HK-2 (cell line): ENCODE measurements at regions not wholly inside any gene's neighbourhood (a gene's known extent, or its start where the extent isn't known, plus 50 kb on each side); places are given as distances from the start of the nearest gene placed in this dataset.
A peak's percentile ranks its signal among the peaks of the same experiment; 100 is the strongest.
"Not testable (repeated sequence)": the region's sequence is repeated elsewhere in the genome, so short reads cannot be mapped to it uniquely, and the experiment has no call there.

Experiments used
- DNase-seq: peaks from one replicate; pipeline ENCODE4 v3.0.0-alpha.2; 2018; ENCODE audit not compliant: unreplicated experiment

GRCh38 chr1:146715054-146715453, 223.1 kb upstream of the NBPF12 start:
- not testable (repeated sequence) for DNase-seq

DNA sequence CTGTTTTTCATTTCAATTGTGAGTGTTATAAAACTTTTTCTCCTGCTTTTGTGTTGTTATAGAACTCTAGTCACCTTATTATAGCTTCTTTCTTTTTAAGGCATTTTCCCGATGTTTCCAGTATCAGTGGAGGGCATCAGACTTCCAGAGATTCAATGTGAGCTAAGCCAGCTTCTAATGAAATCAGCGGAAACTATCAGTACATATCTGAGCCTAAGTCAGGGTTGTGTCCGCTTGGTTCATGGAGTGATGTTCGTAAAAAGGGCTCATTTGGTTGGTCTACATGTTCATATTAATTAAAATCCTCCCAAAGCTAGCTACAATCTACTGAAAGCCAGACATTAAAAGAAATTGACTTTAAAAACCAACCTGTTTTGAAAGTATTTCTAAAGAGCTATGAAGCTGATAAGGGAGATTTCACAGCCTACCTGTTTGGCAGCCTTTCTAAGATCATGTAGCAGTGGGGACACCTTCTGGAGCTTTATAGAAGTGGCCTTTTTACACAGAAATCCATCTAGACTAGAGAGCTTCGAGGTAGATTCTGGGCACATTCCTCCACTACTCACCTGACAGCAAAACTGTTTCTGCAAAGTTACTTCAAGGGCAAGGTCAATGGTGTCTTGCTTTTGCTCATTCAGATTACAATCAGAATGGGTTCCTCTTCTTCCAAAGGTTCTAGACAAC, 227.1 kb upstream of the NBPF12 start:
- DNase-seq: not testable (repeated sequence)

- DNase-seq: not testable (repeated sequence)
These were observed 228.8 kb upstream of the NBPF12 start for GRCh38 chr1:146709302-146709701.

DNA sequence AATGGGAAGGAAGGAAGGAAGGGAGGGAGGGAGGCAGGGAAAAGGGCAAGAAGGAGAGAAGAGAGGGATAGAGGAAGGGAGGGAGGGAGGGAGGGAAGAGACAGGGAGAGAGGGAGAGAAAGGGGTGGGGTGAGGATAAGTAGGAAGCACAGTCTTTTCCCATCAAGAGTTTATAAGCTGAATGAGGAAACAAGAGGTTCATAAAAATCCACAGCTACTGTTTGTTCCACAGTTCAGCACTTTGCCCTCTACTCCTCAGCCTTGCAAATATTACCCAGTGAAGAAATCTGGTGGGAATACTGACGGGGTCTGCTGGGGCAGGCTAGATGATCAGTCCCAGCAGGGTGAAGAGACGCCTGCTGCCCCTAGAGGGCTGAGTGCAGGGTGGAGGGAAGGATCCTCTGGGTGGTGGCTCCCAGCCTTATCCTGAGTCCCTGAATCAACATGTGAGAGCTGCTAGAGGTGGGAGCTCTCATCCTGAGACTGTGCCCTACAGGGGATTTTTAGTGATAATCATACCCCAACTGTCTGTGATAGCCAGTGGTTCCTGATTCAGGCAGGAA, 233.9 kb upstream of the NBPF12 start:
- not testable (repeated sequence) for DNase-seq

- DNase-seq: peak; percentile 59
These were observed 236.8 kb upstream of the NBPF12 start for GRCh38 chr1:146701320-146701719.

DNA sequence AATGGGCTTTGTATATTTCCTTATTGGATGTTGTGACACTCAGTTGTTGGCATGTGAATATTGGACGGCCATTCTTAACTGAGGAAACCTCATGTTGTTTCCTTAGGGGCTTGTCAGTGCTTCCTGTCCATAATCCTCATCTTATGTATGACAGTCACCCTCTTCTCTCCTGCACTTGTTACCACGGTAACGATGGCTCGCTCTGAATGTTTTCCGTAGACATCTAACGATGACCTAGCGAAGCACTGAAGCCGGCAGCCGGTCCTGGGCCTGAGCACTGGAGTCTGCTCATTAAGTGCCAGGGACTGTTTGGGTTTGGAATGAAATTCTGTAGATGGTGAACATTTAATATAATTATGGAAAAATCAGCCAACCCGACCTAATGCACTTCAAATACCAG, 242.7 kb upstream of the NBPF12 start:
- not testable (repeated sequence) for DNase-seq

DNA sequence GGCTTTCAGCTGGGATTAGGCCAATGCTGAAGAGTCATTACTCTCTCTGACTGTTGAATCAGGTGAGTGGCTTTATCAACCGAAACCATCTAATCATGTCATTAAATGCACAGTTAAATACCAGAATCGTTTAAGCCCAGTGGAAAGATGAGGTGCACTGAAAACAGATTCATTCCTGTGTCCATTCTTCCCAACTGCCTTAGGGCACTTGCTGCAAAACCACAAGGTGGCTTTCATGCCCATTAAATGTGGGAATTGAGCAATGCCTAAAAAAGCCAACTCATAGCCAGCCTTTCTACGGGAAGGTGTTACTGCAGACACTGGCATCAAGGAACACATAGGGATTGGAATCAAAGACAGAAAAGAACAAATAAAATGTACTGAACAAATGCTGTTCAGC, 246.3 kb upstream of the NBPF12 start:
- DNase-seq: not testable (repeated sequence)

GRCh38 chr1:146688893-146689292, 249.2 kb upstream of the NBPF12 start:
- DNase-seq: not testable (repeated sequence)

- not testable (repeated sequence) for DNase-seq
These were observed 251.3 kb upstream of the NBPF12 start for GRCh38 chr1:146686777-146687366.

DNA sequence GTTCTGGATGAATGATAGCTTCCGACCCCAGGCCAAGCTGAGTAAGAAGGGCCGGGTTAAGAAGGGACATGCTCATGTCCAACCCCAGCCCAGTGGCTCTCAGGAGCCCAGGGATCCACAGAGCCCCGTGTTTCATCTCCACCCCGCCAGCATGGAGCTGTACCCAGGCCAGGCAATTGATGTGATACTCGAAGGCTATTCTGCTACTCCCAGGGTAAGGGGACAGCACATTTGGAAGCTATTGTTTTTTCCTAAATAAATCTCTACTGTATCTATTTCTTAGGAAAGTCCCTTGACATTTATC, 255.0 kb upstream of the NBPF12 start:
- not testable (repeated sequence) for DNase-seq

GRCh38 chr1:146682227-146683125, 255.6 kb upstream of the NBPF12 start:
- not testable (repeated sequence) for DNase-seq

GRCh38 chr1:146673729-146674299, 264.3 kb upstream of the NBPF12 start:
- not testable (repeated sequence) for DNase-seq

DNA sequence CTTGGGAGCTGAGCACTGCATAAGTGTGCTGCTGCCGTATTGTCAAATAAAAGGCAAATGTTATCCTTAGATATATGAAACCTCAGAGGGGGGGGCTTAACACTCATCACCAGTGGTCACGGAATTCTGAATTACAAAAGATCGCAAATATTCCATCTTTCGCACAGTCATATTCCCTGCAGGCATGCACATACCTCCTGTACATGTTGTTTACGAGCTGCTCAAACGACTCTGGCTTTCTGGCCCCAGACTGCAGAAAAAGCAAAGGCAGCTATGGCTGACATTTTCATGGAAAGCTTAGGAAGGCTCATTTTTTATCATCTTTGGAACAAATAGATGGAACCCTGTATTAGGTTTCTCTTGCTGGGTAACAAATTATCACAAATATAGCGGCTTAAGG, 265.5 kb upstream of the NBPF12 start:
- not testable (repeated sequence) for DNase-seq

DNA sequence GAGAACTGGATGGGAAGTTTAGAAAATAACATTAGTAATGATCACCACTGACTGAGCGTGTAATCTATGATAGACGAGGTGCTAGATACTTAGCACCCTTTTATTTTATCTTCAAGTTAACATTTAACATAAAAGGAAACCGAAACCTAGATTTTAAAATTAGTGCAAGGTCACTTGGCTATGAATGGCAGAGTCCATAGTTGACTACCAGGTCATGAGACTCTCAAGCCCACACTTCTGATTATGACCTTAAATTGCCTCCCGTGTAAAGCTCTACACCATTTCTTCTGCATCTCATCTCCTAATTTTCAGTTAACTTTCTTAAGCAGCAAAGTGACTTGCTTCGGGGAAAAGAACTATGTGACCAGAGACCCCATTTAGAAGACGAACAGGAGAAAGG, 266.5 kb upstream of the NBPF12 start:
- not testable (repeated sequence) for DNase-seq

DNA sequence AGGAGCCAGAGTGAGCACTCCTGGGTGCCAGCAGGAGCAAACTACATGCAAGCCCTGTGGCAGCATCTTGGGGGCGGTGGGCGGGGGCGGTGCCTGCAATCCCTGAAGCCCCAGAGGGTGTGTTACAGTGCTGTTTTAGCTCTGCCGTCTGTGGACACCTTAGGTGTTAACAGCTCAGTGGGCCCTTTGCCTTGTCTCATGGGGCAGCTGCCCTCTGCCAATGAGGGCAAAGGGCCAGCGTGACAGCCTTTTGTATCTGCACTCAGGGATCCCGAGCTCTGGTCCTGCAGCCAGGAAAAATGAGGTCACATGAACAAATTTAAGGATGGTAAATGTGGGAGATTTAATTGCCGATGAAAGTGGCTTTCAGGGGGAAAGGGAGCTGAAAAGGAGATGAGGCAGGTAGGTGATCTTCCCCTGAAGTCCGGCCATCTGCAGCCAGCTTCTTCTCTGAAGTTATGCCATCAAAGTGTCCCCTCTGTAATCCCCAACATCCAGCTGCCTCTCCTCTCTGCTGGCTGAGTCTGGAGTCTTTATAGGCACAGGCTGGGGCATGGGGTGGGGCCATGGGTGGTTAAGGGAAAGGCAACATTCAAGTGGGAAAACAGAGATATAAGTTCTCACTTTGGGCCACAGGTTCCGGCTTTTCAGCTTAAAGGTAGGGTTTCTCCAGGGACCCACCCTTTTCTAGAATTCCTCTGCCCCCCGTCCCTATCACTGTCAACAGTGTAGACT, 267.1 kb upstream of the NBPF12 start:
- DNase-seq: not testable (repeated sequence)

GRCh38 chr1:146666275-146666674, 271.8 kb upstream of the NBPF12 start:
- not testable (repeated sequence) for DNase-seq

- not testable (repeated sequence) for DNase-seq
These were observed 277.9 kb upstream of the NBPF12 start for GRCh38 chr1:146660242-146660641.

DNA sequence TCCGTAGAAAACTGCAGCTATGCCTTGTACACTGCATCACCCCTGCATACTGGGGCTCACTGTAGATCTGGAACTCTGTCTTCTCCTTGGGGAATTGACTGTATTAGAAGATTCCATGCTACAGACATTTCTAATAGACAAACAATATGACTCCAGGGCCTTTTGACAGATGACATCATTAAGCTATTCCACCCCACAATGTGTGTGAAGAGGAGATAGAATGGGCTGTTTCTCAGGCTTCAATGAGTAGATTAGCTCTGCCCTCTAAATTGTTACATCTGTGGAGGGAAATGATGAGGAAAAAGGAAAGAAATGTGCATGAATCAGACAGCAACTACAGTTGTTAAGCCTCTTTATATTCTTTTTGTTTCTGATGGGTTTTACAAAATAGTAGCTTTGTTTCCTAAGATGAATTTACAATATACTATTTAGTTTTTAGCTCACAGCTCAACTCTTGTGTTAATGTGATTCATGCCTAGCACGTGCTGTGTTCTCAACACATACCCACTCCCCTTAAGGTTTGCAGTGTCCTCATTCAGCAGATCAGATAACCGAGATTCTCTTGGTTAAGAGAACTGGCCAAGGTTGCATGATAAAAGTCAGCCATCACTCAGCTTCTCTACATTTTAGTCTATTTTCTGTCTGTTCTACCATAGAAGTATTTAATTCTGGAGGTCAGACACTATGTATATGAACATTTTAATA, 281.6 kb upstream of the NBPF12 start:
- not testable (repeated sequence) for DNase-seq

- DNase-seq: not testable (repeated sequence)
These were observed 283.4 kb upstream of the NBPF12 start for GRCh38 chr1:146654763-146655162.

DNA sequence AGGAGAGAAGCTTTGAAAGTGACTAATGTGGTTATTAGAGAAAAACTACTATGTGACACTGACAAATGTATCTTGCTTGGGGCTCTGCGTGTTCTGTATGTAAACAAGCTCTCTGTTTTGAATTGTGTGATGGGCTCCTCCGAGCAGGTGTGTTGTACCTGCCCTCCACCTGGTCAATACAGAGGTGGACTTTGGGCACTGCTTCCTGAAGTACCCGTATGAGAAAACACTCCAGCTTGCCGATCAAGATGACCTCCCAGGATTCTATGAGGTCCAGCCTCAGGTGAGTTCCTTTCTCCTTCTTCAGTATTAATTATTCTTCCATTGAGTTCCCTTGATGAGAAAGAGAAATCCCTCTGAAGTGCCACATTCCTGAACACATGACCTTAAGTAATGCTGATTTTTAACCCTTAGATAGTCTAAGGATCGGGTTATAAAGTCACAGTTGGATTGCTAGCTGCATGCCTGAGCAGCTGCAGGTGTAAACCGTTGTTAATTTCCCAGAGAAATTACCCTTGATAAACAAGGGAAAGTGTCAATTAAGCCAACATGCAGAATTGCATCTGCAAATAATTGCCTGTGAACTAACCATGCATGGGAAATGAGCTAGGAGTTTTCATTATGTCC, 292.0 kb upstream of the NBPF12 start:
- not testable (repeated sequence) for DNase-seq
